Transverse colon (tissue), 3 donors: ENCODE measurements at regions not wholly inside any gene's neighbourhood (a gene's known extent, or its start where the extent isn't known, plus 50 kb on each side); places are given as distances from the start of the nearest gene placed in this dataset.

Source experiments
- CTCF ChIP-seq, 5 experiments: fragments of 200-600 bp in 3 of 5; fragments of 450-650 bp in 2 of 5; sonication (generic) in 3 of 5; IDR thresholded peaks; 1 replicate in 2 of 5; 2 replicates in 3 of 5; pipeline ENCODE4 v1.5.1; 2016 to 2017; ENCODE audit warnings: antibody characterized with exemption in 5 of 5, inconsistent platforms in 3 of 5, mild to moderate bottlenecking in 2 of 5, moderate library complexity in 1 of 5
- EP300 ChIP-seq: sonication (generic); formaldehyde crosslinking; IDR thresholded peaks from one replicate; pipeline ENCODE4 v1.6.1; 2017; ENCODE audit warnings: antibody characterized with exemption, low read depth

- no peak for TF ChIP-seq EP300
- TF ChIP-seq CTCF (IDR thresholded peaks at IDR 0.05), result no peak
Observed at GRCh38 chr4:137421796-137422195, 110.5 kb downstream of the PCDH18 start.
